K562 (cell line): ENCODE measurements at regions not wholly inside any gene's neighbourhood (a gene's known extent, or its start where the extent isn't known, plus 50 kb on each side); places are given as distances from the start of the nearest gene placed in this dataset.
A peak's percentile ranks its signal among the peaks of the same experiment; 100 is the strongest.

Source experiments
- ATAC-seq: fragments of 200-7000 bp; cut with Tn5 transposase; 3 replicates; pipeline ENCODE4 v1.9.1; 2020; ENCODE audit warnings: moderate library complexity
- BruUV-seq: library from RNA; stranded (reverse); fragments of 400-500 nt; replicated peaks from 2 replicates; lab custom pipeline; 2021; lab: Mats Ljungman, UMichigan
- CTCF ChIA-PET: fragments of 300-600 bp; formaldehyde crosslinking; extraction: SDS; loops from one replicate; lab custom pipeline; 2021; ENCODE audit warnings: low intra/inter-chr PET ratio; lab: Yijun Ruan, JAX
- POLR2A ChIA-PET: fragments of 300-600, 350-650 bp; sonication (Branson Sonifier 250); formaldehyde crosslinking; extraction: SDS; loops from one replicate; lab custom pipeline; 2021; ENCODE audit warnings: antibody characterized with exemption, inconsistent platforms; lab: Yijun Ruan, JAX
- DNase-seq, 4 experiments: peaks; one replicate each; pipeline versions ENCODE4 v3.0.0 to v3.0.0-alpha.2; 2011 to 2018; ENCODE audit warnings: low spot score in 3 of 4, mixed read lengths in 3 of 4; ENCODE audit errors: extremely low read depth in 1 of 4
- FAIRE-seq: peaks from 2 replicates; lab custom pipeline; 2011; peaks lifted over from hg19 to GRCh38; lab: Jason Lieb, UNC
- H2AFZ ChIP-seq: 2 replicates; pipeline ENCODE4 v1.6.0; 2011; ENCODE audit warnings: low read depth, low read length, control low read depth, inconsistent platforms
- H3K27ac ChIP-seq: fragments of 200-600 bp; 3 replicates; pipeline ENCODE4 v1.8.0; 2011; ENCODE audit warnings: low read depth, mild to moderate bottlenecking, control low read depth, inconsistent platforms, low read length, moderate library complexity, mixed read lengths; ENCODE audit errors: extremely low read depth
- H3K27me3 ChIP-seq, 2 experiments: fragments of 300-600 bp in 1 of 2; 2 replicates in 1 of 2; 3 replicates in 1 of 2; pipeline versions ENCODE4 v1.6.0 to v1.8.0; 2011; ENCODE audit warnings: inconsistent platforms in 2 of 2, low read length in 2 of 2, mild to moderate bottlenecking in 1 of 2, mixed read lengths in 1 of 2, moderate library complexity in 1 of 2; ENCODE audit not compliant: control insufficient read depth in 2 of 2, insufficient read depth in 2 of 2
- H3K36me3 ChIP-seq: fragments of 300-600 bp; 3 replicates; pipeline ENCODE4 v1.8.0; 2011; ENCODE audit warnings: mild to moderate bottlenecking, low read length, inconsistent platforms; ENCODE audit not compliant: control insufficient read depth, insufficient read depth
- H3K4me1 ChIP-seq, 2 experiments: fragments of 200-600 bp in 1 of 2; replicated peaks in 1 of 2; 2 replicates in 1 of 2; 3 replicates in 1 of 2; pipeline versions ENCODE4 v1.5.1 to v1.8.0; 2011; ENCODE audit warnings: inconsistent platforms in 2 of 2, low read length in 2 of 2, mild to moderate bottlenecking in 1 of 2, mixed read lengths in 1 of 2, moderate library complexity in 1 of 2; ENCODE audit not compliant: control insufficient read depth in 2 of 2, insufficient read depth in 2 of 2
- H3K4me2 ChIP-seq: 2 replicates; pipeline ENCODE4 v1.6.1; 2011; ENCODE audit warnings: low read length, control low read depth, inconsistent platforms, mixed read lengths; ENCODE audit not compliant: insufficient read depth
- H3K4me3 ChIP-seq: fragments of 200-600 bp; sonication (generic), shearing (Covaris generic); 2 replicates; pipeline ENCODE4 v1.5.1; 2016; ENCODE audit warnings: control low read depth, inconsistent platforms
- H3K79me2 ChIP-seq: fragments of 200-600 bp; 3 replicates; pipeline ENCODE4 v1.8.0; 2011; ENCODE audit warnings: low read length, inconsistent platforms; ENCODE audit not compliant: control insufficient read depth, insufficient read depth
- H3K9ac ChIP-seq, 2 experiments: 2 replicates each; pipeline versions ENCODE4 v1.6.0 to v1.6.1; 2011; ENCODE audit warnings: low read depth in 2 of 2, low read length in 2 of 2, control low read depth in 1 of 2, inconsistent platforms in 1 of 2, mild to moderate bottlenecking in 1 of 2, mixed read lengths in 1 of 2; ENCODE audit not compliant: insufficient read depth in 1 of 2
- H3K9me1 ChIP-seq: one replicate; pipeline ENCODE4 v1.6.0; 2011; ENCODE audit warnings: inconsistent platforms, mild to moderate bottlenecking, low read length, moderate library complexity; ENCODE audit not compliant: control insufficient read depth, insufficient read depth
- H3K9me3 ChIP-seq: replicated peaks from 2 replicates; pipeline ENCODE4 v1.5.1; 2011; ENCODE audit warnings: low read depth, low read length, inconsistent platforms; ENCODE audit not compliant: control insufficient read depth, insufficient read depth
- H4K20me1 ChIP-seq: replicated peaks from 2 replicates; pipeline ENCODE4 v1.6.1; 2011; ENCODE audit warnings: low read length, inconsistent platforms, mixed read lengths; ENCODE audit not compliant: control insufficient read depth, insufficient read depth
- DMBX1 ChIP-seq: fragments of 250-450 bp; sonication (Bioruptor Pico); IDR thresholded peaks from 2 replicates; pipeline ENCODE4 v1.8.0; 2022; ENCODE audit warnings: inconsistent platforms, mild to moderate bottlenecking, moderate library complexity, borderline replicate concordance
- FOXA1 ChIP-seq: fragments of 450-650 bp; IDR thresholded peaks from 2 replicates; pipeline ENCODE4 v1.6.1; 2016; ENCODE audit warnings: mild to moderate bottlenecking, borderline replicate concordance
- MEF2D ChIP-seq: conservative IDR thresholded peaks from 2 replicates; pipeline ENCODE4 v1.6.1; 2016; ENCODE audit warnings: low read depth, missing genetic modification characterization, missing compliant biosample characterization
- NCOR1 ChIP-seq: fragments of 450-650 bp; IDR thresholded peaks from 2 replicates; pipeline ENCODE4 v1.6.1; 2016; ENCODE audit warnings: mild to moderate bottlenecking, moderate library complexity
- NR2C1 ChIP-seq, 2 experiments: fragments of 450-650 bp; IDR thresholded peaks; 2 replicates each; pipeline ENCODE4 v1.6.1; 2017; ENCODE audit warnings: mild to moderate bottlenecking in 2 of 2, antibody characterized with exemption in 1 of 2, inconsistent platforms in 1 of 2, missing compliant biosample characterization in 1 of 2, missing genetic modification characterization in 1 of 2
- NR4A1 ChIP-seq, 2 experiments: fragments of 250-450 bp in 1 of 2; fragments of 450-650 bp in 1 of 2; sonication (Bioruptor Pico) in 1 of 2; IDR thresholded peaks; 2 replicates each; pipeline versions ENCODE4 v1.4.0 to v1.6.1; 2016 to 2020; ENCODE audit warnings: mild to moderate bottlenecking in 2 of 2, missing compliant biosample characterization in 1 of 2, missing genetic modification characterization in 1 of 2, moderate library complexity in 1 of 2
- PTRF ChIP-seq: fragments of 450-650 bp; IDR thresholded peaks from 2 replicates; pipeline ENCODE4 v1.6.1; 2016; ENCODE audit warnings: mild to moderate bottlenecking, missing genetic modification characterization, missing compliant biosample characterization
- SMAD2 ChIP-seq: fragments of 150-350 bp; IDR thresholded peaks from 2 replicates; pipeline ENCODE4 v1.6.1; 2014; ENCODE audit warnings: low read depth, mild to moderate bottlenecking, low read length
- SMAD4 ChIP-seq: fragments of 250-450 bp; sonication (Bioruptor Pico); conservative IDR thresholded peaks from 2 replicates; pipeline ENCODE4 v1.8.0; 2021; ENCODE audit warnings: inconsistent platforms, mild to moderate bottlenecking, moderate library complexity
- ZNF224 ChIP-seq: sonication (generic); formaldehyde crosslinking; IDR thresholded peaks from 2 replicates; pipeline ENCODE4 v1.8.0; 2022; ENCODE audit warnings: mild to moderate bottlenecking, missing genetic modification reagents
- WGBS: fragments of 100-300 bp; shearing (Covaris generic); methylation state at CpG from one replicate; pipeline ENCODE4 v1.1.6; 2016; ENCODE audit warnings: low coverage, mixed read lengths; ENCODE audit not compliant: insufficient coverage; ENCODE audit errors: missing lambda C conversion rate; 5-methylcytosine and 5-hydroxymethylcytosine counted together
- in situ Hi-C: fragments of 300-500 bp; cut with MboI; formaldehyde crosslinking; loops from 4 replicates; pipeline ENCODE4 v1.15.0; 2018; ENCODE audit warnings: inconsistent platforms, mixed read lengths
- intact Hi-C: fragments of 100-400 bp; cut with micrococcal nuclease; formaldehyde crosslinking; loops from 2 replicates; pipeline ENCODE4 v1.14.2; 2022
- TF ChIP-seq, protein P1 (sequence below): fragments of 450-650 bp; IDR thresholded peaks from 2 replicates; pipeline ENCODE4 v1.6.1; 2016; ENCODE audit warnings: missing biosample characterization, missing genetic modification characterization
- TF ChIP-seq, protein P2 (sequence below), 2 experiments: fragments of 450-650 bp; IDR thresholded peaks; 2 replicates each; pipeline ENCODE4 v1.6.1; 2016
- TF ChIP-seq, protein P3 (sequence below): fragments of 450-650 bp; IDR thresholded peaks from 2 replicates; pipeline ENCODE4 v1.6.1; 2017; ENCODE audit warnings: antibody characterized with exemption, mild to moderate bottlenecking
- TF ChIP-seq, protein P4 (sequence below), 3 experiments: fragments of 200-800 bp in 1 of 3; sonication (Bioruptor generic) in 1 of 3; sonication (generic) in 1 of 3; formaldehyde crosslinking in 1 of 3; IDR thresholded peaks; 2 replicates each; pipeline versions ENCODE4 v1.6.1 to v1.8.0; 2016 to 2022; ENCODE audit warnings: mild to moderate bottlenecking in 2 of 3, missing compliant biosample characterization in 2 of 3, missing genetic modification characterization in 2 of 3, missing genetic modification reagents in 1 of 3

DNA sequence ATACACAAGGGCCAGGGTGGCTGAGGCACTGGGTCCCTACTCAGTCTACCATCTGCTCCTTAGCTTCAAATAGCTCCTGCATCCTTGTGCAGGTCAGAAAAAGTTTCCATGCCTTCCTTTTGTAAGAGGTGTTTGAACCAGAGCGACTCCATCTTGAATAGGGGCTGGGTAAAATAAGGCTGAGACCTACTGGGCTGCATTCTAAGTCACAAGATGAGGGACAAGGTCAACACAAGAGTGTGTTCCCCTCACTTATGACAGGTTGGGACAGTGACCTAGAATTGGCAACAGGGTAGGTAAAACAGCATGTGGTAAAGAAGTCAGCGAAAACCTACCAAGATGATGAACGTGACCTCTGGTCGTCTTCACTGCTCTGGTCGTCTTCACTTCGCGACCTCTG, 120.5 kb downstream of the KCNK1 start:
- DNase-seq, result no peak
- no peaks in the 10 kb centered on the region for H3K36me3 ChIP-seq
- no peaks in the 10 kb centered on the region for H4K20me1 ChIP-seq
- H2AFZ ChIP-seq, result peak overlapping the region; percentile 32
- no peak overlapping the region for H3K4me3 ChIP-seq
- H3K27me3 ChIP-seq, result no peaks in the 10 kb centered on the region
- in situ Hi-C loops, result no loop called here
- no TSS peak for BruUV-seq
- no peak for FAIRE-seq
- H3K9me1 ChIP-seq, result no peaks in the 10 kb centered on the region
- H3K9ac ChIP-seq, result no peak overlapping the region
- H3K9me3 ChIP-seq, result no peaks in the 10 kb centered on the region
- H3K4me2 ChIP-seq, result no peak overlapping the region
- peaks cover 3 to 4% of the 10 kb centered on the region in 2 experiments; a peak in 4 of 5 replicates for H3K4me1 ChIP-seq
- H3K27ac ChIP-seq, result no peak overlapping the region
- intact Hi-C loops, result no loop called here
- H3K79me2 ChIP-seq, result no peaks in the 10 kb centered on the region
- ChIA-PET POLR2A (no interaction called here), CTCF (no interaction called here)
- WGBS, result 41% methylated on average over 7 of the region's 7 CpGs
- ATAC-seq, result no peak
- TF ChIP-seq, protein P1, sequence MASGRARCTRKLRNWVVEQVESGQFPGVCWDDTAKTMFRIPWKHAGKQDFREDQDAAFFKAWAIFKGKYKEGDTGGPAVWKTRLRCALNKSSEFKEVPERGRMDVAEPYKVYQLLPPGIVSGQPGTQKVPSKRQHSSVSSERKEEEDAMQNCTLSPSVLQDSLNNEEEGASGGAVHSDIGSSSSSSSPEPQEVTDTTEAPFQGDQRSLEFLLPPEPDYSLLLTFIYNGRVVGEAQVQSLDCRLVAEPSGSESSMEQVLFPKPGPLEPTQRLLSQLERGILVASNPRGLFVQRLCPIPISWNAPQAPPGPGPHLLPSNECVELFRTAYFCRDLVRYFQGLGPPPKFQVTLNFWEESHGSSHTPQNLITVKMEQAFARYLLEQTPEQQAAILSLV (tag), result peak; percentile 55; the same call in 1 of the 2 replicates
- TF ChIP-seq, protein P2, sequence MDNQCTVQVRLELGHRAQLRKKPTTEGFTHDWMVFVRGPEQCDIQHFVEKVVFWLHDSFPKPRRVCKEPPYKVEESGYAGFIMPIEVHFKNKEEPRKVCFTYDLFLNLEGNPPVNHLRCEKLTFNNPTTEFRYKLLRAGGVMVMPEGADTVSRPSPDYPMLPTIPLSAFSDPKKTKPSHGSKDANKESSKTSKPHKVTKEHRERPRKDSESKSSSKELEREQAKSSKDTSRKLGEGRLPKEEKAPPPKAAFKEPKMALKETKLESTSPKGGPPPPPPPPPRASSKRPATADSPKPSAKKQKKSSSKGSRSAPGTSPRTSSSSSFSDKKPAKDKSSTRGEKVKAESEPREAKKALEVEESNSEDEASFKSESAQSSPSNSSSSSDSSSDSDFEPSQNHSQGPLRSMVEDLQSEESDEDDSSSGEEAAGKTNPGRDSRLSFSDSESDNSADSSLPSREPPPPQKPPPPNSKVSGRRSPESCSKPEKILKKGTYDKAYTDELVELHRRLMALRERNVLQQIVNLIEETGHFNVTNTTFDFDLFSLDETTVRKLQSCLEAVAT (IDR thresholded peaks at IDR 0.05), result no peak
- TF ChIP-seq ZNF224 (CRISPR knock-in tag) (no peak), NR2C1 (IDR thresholded peaks at IDR 0.05) (no peak), NR2C1 (tag; IDR thresholded peaks at IDR 0.05) (peak; percentile 14; the same call in 1 of the 2 replicates), NCOR1 (no peak), PTRF (peak; percentile 58; the same call in 1 of the 2 replicates), SMAD4 (0 out of 2 replicates have a peak, but pooled peaks have one; percentile 34), MEF2D (0 out of 2 replicates have a peak, but pooled peaks have one; percentile 18), SMAD2 (no peak), DMBX1 (peak; percentile 79; the same call in 1 of the 2 replicates), NR4A1 (CRISPR knock-in tag; IDR thresholded peaks at IDR 0.05) (no peak), NR4A1 (tag; IDR thresholded peaks at IDR 0.05) (peak; percentile 76; the same call in 1 of the 2 replicates), FOXA1 (no peak)
- TF ChIP-seq, protein P3, sequence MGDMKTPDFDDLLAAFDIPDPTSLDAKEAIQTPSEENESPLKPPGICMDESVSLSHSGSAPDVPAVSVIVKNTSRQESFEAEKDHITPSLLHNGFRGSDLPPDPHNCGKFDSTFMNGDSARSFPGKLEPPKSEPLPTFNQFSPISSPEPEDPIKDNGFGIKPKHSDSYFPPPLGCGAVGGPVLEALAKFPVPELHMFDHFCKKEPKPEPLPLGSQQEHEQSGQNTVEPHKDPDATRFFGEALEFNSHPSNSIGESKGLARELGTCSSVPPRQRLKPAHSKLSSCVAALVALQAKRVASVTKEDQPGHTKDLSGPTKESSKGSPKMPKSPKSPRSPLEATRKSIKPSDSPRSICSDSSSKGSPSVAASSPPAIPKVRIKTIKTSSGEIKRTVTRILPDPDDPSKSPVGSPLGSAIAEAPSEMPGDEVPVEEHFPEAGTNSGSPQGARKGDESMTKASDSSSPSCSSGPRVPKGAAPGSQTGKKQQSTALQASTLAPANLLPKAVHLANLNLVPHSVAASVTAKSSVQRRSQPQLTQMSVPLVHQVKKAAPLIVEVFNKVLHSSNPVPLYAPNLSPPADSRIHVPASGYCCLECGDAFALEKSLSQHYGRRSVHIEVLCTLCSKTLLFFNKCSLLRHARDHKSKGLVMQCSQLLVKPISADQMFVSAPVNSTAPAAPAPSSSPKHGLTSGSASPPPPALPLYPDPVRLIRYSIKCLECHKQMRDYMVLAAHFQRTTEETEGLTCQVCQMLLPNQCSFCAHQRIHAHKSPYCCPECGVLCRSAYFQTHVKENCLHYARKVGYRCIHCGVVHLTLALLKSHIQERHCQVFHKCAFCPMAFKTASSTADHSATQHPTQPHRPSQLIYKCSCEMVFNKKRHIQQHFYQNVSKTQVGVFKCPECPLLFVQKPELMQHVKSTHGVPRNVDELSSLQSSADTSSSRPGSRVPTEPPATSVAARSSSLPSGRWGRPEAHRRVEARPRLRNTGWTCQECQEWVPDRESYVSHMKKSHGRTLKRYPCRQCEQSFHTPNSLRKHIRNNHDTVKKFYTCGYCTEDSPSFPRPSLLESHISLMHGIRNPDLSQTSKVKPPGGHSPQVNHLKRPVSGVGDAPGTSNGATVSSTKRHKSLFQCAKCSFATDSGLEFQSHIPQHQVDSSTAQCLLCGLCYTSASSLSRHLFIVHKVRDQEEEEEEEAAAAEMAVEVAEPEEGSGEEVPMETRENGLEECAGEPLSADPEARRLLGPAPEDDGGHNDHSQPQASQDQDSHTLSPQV, result peak; percentile 92
- TF ChIP-seq, protein P4, sequence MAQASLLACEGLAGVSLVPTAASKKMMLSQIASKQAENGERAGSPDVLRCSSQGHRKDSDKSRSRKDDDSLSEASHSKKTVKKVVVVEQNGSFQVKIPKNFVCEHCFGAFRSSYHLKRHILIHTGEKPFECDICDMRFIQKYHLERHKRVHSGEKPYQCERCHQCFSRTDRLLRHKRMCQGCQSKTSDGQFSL (CRISPR knock-in tag; IDR thresholded peaks at IDR 0.05), result no peak
- TF ChIP-seq, protein P4 (tag; IDR thresholded peaks at IDR 0.05), result peak in 1 of 2 experiments; percentile 52; a peak in 1 of 4 replicates
